GM19372 (cell line): ENCODE measurements at regions not wholly inside any gene's neighbourhood (a gene's known extent, or its start where the extent isn't known, plus 50 kb on each side); places are given as distances from the start of the nearest gene placed in this dataset.
"Not testable (repeated sequence)": the region's sequence is repeated elsewhere in the genome, so short reads cannot be mapped to it uniquely, and the experiment has no call there.

Source experiments
- ATAC-seq: cut with Tn5 transposase; IDR thresholded peaks from one replicate; pipeline ENCODE4 v1.9.1; 2021; ENCODE audit warnings: mild to moderate bottlenecking, low read depth, moderate library complexity; ENCODE audit not compliant: unreplicated experiment

DNA sequence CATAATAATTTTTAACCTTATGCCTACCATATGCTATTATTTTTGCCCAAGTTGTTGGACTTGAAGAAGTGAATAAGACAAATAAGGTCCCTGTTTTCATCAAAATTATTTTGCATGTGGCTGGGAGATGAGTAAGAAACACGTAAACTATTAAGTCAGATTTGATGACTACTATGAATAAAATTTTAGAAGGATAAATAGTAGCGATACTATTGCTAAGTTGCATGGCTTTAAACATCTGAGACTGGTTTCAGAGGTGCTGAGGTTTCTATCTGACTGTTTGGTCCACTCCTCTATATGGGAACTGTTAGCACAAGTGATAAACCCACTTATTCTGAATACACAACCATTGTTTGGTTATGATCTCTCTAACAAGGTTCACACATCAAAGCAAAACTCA lies 674.3 kb upstream of the MDGA2 start:
- no peak for ATAC-seq

DNA sequence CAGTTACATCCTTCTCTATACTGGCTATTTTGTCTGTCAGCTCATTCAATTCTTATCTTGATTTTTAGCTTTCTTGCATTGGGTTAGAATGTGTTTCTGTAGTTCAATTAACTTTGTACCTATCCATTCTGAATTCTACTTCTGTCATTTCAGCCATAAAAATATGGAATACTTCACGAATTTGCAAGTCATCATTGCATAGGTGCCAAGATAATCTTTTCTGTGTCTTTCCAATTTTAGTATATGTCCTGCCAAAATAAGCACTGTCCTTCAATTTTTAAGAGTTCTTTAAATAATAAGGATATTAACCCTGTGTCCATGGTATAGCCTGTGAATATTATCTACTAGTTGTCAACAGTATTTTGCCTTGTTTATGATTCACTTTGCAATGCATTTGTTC lies 665.7 kb upstream of the MDGA2 start:
- no peak for ATAC-seq

DNA sequence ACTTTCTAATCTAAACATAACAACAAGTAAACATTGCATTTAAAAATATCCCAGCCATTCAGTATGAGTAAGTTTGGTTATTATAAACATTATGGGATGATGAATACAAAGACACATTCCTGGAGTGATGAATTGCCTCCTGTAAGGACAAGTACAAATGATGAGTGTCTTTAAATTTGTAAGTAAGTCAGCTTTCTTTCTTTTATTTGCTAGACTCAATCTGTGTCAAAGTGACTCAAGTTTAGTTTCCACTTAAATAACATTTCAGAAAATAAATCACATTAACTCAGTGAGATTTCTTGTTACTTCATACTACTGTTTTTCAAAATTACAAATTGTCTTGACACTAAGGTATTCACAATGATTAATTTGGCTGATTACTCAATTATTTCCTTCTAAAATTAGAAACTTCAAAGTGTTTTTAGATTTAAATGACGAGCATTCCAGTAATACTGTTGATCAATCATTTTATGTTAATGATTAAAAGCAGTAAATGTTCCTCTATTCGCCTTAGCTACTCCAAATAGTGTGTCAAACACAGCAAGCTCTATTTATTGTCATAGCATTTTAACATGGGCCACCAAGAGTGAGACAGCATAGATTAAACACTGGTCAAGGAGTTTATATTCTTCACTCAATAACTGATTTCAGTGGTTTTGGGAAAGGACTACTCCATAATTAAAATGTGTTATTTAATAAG lies 658.0 kb upstream of the MDGA2 start:
- no peak for ATAC-seq

DNA sequence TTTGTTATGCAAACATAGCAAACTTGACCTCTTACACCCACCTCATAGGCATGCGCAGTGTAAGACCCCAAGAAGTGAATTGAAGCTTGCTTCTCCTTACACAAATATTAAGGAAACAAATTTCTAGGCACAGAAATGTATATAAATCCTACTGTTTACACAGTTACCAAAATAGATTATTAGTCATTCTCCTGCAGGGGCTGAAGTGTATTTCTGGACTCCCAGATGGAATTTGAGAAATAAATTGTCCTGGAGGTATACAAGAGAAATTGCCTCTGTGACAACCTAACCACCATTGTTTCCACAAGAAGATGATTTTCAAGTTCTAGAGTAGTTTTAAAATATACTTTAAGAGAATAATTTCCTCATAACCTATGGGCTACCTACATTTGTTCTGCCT lies 656.0 kb upstream of the MDGA2 start:
- no peak for ATAC-seq

DNA sequence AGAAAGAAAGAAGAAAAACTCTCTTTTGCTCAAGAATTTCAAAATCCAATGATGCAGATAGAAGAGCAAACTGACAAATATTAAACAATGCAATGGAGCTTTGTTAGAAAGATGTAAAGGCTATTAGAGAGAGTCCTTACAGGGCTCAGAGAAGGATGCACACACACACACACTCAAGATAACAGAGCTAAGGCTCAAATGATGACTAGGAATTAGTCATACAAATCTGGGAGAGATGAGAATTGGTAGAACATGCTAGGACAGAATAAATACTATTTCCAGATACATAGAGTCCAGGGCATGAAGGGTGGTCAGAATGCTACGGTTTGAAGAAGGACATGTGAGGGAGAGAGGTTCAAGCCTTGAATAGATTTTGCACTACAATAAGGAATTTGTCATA lies 650.1 kb upstream of the MDGA2 start:
- ATAC-seq = no peak

DNA sequence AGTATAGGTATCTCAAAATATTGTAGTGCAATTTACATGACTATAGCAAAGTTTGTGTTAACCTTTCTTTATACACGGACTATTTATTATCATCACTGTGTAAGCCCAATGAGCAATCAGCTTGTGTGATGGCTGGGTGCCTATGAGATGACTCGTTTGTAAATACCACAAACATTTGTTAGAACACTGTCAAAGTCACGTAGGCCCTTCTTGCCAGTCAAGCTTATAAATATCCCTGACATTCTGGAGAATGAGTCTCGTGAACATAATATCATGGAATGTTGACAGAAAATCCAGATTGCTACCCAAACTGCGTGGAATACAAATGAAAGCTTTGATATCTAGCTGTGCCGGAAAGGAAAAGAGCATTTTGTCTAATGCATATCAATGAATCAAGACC lies 648.3 kb upstream of the MDGA2 start:
- no peak for ATAC-seq

DNA sequence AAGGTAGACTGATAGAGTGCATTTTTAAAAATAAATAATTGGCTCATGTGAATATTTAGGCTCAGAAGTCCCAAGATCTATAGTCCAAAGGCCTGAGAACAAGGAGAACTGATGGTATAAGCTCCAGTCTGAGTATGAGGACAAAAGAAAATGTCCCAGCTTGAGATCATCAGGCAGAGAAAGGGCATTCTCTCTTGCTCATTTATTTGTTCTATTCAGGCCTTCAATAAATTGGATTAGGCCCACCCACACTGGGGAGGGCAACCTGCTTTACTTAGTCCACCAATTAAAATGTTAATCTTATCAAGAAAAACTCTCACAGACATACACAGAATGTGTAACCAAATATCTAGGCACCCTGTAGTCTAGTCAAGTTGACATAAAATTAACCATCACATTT lies 644.4 kb upstream of the MDGA2 start:
- no peak for ATAC-seq

DNA sequence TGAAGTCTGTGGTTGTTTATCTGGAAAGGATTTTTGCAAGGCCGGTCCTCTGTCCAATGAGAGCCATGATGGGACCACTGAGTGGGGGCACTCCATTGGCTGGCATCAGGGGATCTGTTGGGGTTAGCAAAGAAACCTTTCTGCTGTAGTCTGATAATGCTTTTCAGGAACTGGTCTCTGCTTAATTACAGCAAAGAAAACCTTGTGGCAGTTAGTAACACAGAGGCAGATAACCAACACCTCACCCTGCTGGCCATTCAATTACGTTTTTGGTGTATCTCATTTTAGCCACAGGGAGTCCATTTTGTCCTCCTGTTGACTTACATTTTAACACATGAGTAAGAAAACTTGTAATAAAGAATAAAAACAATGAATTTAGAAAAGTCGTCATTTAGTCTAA lies 629.3 kb upstream of the MDGA2 start:
- no peak for ATAC-seq

DNA sequence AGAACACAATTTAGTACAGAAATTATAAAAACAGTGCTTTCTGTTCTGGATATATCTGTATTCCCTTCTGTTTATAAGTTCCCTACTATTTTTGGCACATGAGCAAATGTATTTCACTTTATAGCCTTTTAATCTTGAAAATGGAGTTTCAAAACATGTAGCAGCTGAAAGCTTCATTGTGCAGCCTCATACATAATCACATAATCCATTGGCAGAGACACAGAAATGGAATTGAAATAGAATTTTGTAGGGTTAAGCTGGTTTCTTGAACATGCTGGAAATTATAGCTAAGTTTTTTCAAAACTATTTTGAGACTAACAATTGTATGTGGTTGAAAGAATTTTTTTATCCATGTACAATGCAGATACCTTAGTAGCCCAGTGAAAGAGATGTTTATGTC lies 614.3 kb upstream of the MDGA2 start:
- ATAC-seq = no peak

DNA sequence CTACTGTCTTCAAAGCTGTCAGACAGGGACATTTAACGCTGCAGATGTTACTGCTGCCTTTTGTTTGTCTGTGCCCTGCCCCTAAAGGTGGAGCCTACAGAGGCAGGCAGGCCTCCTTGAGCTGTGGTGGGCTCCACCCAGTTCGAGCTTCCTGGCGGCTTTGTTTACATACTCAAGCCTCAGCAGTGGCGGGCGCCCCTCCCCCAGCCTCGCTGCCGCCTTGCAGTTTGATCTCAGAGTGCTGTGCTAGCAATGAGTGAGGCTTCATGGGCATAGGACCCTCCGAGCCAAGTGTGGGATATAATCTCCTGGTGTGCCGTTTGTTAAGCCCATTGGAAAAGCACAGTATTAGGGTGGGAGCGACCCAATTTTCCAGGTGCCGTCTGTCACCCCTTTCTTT lies 609.8 kb upstream of the MDGA2 start:
- ATAC-seq = not testable (repeated sequence)

DNA sequence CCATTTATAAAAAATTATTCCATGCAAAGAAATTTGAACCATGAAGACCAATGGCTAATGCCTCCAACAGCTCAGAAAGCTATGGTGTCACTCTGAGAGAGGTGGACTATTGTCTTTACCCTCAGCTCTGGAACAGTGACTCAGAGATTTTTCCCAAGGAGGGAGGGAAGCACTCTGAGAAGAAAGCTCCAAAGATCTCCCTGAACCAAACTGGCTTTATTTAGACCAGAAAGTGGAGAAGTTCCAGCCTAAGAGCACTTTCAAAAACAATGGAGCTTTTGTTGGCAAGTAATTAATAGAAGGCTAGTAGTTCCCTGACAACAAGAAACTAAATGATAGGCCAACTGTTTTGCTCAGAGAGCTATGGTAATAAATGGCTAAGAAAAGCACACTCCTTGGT lies 599.9 kb upstream of the MDGA2 start:
- ATAC-seq = no peak

DNA sequence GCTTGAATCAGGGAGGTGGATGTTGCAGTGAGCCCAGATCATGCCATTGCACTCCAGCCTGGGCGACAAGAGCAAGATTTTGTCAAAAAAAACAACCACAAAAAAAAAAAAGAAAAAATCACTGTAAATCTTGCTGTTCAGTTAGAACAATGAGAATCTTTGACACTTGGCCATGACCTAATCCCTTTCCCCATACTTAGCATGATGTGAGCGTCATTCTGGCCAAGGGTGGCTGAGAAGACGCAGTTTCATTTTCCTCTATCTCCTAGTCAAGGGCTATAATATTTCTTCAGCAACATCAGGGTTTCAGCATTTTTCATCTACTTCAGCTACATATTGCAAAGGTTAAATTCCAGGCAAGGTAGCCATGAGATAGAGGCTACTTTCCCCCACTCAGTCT lies 599.4 kb upstream of the MDGA2 start:
- no peak for ATAC-seq

DNA sequence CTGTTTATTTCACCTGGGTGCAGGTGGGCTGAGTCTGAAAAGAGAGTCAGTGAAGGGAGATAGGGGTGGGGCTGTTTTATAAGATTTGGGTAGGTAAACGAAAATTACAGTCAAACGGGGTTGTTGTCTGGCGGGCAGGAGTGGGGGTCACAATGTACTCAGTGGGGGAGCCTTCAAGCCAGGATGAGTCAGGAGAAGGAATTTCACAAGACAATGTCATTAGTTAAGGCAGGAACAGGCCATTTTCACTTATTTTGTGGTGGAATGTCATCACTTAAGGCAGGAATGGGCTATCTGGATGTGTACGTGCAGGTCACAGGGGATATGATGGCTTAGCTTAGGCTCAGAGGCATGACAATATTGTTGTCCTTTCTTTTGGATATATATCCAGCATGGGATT lies 592.5 kb upstream of the MDGA2 start:
- ATAC-seq = not testable (repeated sequence)

DNA sequence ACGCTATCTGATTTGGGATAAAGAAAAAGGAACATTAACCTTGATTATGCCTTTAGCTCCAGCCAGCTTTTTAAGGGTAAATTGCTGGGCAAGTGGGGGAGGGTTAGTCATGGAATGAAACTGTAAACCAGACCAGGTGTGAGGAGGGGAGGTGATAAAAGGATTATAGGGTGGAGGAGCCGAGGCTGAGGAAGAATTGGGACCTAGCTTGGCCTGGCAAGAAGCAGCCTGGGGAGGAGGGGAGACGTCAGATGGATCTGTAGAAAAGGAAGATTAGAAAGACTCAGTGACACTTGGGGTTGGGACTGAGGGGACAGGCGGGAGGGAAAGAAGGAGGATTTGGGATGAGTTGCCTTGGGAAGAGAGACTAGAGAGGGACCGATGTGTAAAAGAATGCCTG lies 590.8 kb upstream of the MDGA2 start:
- not testable (repeated sequence) for ATAC-seq

DNA sequence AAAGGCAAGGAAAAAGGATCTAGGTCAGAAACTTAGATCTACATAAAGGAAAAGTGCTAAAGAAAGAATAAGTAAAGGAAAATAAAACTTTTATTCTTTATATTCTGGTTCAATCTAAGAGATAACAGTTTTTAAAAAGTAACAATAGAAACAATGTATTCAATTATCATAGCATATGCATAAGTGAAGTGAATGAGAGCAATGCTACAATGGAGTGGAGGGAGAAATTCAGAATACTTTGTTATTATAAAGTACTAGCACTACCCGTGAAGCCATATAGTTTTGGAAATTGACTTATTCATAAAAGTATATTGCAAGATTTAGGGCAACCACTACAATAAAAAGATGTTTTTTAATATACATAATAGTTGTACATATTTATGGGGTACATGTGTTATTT lies 586.0 kb upstream of the MDGA2 start:
- ATAC-seq = no peak

DNA sequence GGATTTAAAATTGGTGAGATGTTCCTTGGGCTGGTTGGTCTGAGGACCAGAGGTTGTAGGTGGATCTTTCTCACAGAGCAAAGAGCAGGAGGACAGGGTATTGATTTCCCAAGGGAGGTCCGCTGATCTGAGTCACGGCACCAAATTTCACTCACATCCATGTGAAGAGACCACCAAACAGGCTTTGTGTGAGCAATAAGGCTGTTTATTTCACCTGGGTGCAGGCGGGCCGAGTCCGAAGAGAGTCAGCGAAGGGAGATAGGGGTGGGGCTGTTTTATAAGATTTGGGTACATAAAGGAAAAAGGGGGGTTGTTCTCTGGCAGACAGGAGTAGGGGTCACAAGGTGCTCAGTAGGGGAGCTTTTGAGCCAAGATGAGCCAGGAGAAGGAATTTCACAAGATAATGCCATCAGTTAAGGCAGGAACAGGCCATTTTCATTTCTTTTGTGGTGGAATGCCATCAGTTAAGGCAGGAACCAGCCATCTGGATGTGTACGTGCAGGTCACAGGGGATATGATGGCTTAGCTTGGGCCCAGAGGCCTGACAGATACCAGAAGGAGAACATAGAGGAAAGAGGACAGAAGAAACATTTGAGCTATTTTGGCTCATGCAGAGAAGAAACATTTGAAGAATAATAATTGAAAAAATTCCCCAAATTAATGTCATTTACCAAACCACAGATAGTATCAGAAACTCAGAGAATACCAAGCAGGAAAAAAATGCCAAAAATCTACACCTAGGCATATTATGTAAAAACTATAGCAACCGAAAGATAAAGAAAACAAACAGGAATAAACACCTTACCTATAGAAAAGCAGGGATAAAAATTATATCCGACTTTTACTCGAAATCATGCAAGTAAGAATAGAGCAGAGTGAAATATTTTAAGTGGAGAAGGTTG lies 585.2 kb upstream of the MDGA2 start:
- not testable (repeated sequence) for ATAC-seq

DNA sequence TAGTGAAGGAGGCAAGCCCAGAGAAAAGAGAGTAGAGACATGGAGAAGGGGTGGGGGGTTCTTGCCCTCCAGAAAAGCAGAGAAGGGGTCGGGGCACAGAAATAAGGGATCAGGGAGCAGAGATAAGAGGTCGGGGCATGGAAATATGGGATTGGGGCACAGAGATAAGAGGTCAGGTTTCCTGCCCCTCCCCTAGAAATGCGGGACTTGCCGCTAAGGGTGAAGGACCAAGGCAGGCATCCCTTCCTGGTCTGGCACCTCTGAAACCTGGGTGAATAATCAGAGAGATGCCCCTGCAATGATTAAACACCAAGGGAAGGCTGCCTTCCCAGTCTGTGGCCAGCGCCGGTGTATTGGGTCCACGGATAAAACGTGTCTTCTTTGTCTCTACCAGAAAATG lies 584.5 kb upstream of the MDGA2 start:
- ATAC-seq = not testable (repeated sequence)

DNA sequence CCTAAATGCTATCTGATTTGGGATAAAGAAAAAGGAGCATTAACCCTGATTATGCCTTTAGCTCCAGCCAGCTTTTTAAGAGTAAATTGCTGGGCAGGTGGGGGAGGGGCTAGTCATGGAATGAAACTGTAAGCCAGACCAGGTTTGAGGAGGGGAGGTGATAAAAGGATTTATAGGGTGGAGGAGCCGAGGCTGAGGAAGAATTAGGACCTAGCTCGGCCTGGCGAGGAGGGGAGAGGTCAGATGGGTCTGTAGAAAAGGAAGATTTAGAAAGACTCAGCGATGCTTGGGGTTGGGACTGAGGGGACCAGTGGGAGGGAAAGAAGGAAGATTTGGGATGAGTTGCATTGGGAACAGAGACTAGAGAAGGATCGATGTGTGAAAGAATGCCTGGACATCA lies 583.8 kb upstream of the MDGA2 start:
- not testable (repeated sequence) for ATAC-seq

DNA sequence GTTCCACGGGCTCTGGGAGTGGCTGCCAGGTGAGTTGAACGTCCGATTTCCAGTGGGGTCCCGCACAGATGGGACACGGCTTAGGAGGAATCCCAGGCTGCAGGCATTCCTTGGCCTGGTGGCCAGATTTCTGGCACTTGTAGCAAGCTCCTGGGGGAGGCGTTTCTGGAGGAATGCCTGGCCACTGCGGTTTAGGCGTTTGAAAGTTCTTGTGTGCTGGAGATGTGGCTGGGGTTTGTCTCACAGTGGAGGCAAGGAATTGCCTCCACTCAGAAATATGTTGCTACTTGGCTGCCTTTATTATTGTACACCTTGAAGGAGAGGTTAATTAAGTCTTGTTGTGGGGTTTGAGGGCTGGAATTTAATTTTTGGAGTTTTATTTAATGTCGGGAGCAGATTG lies 583.3 kb upstream of the MDGA2 start:
- ATAC-seq = not testable (repeated sequence)

DNA sequence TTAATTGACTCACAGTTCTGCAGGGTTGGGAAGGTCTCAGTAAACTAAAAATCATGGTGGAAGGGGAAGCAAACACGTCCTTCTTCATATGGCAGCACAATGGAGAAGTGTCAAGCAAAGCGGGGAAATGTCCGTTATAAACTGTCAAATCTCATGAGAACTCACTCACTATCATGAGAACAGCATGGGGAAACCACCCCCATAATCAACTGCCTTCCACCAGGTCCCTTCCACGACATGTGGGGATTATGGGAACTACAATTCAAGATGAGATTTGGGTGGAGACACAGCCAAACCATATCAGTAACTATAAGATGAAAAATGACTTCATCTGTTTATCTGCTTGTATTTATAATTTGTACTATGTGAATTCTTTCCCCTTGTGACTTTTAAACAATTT lies 577.6 kb upstream of the MDGA2 start:
- no peak for ATAC-seq

DNA sequence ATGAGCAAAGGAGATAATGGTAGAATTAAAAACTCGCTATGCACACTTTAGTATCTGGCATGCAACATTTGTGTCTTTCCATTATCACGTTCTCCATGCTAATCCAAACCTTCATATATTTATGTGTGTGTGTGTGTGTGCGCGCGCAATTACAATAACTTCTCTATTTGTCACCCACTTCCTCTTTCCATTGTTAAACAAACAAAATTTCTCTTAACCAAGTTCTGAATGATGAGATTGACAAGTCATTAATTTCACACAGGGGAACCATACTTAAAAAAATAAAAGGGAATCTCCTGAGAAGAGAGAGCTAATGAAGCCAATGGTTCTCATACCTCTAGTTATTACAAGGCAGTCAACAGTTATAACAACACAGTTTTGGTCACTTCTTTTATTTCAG lies 575.9 kb upstream of the MDGA2 start:
- no peak for ATAC-seq

DNA sequence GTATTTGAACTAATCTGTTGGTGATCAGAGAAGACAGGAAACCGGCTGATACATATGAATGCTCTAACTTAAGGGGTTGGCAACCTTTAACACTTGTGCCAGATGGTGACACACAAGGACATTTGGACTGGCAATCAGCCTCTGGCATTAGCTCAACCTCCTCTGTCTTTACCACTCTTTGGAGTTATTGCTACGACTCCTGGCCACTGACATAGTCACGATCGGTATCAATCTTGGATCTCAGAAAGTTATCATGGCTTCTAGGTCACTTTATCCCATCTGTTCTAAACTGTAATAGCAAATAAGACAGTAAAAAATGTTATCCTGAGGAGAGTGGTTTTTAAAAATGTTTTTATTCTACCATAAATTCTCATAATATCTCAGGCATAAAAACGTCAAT lies 575.2 kb upstream of the MDGA2 start:
- no peak for ATAC-seq
